ENCODE measurements at regions not wholly inside any gene's neighbourhood (a gene's known extent, or its start where the extent isn't known, plus 50 kb on each side); places are given as distances from the start of the nearest gene placed in this dataset.

DNA sequence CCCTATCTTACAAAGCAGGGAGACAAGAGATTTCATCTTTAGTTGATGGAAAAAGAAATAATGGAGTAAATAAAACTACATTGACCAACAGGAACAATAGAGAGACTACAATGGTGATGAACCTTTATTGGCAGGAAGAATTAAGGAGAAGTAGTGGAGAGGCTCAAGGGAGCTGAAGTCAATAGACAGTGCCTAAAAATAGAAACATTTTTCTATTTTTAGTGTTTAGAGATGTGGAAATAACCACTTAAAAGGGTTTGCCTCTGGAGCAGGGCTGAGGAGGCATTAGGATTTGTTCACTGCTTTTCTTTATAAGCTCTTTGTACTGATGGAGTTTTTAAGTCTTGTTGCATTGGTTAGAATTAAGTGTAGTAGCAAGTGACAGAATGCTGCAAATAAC lies 98.4 kb upstream of the ERCC6L2 start:
- intact Hi-C loops (cut with DNase I) = no loop called here
- H3K4me1 ChIP-seq = no peaks in the 10 kb centered on the region
- ATAC-seq (no peak), DNase-seq (no peak)
- TF ChIP-seq, protein P1, sequence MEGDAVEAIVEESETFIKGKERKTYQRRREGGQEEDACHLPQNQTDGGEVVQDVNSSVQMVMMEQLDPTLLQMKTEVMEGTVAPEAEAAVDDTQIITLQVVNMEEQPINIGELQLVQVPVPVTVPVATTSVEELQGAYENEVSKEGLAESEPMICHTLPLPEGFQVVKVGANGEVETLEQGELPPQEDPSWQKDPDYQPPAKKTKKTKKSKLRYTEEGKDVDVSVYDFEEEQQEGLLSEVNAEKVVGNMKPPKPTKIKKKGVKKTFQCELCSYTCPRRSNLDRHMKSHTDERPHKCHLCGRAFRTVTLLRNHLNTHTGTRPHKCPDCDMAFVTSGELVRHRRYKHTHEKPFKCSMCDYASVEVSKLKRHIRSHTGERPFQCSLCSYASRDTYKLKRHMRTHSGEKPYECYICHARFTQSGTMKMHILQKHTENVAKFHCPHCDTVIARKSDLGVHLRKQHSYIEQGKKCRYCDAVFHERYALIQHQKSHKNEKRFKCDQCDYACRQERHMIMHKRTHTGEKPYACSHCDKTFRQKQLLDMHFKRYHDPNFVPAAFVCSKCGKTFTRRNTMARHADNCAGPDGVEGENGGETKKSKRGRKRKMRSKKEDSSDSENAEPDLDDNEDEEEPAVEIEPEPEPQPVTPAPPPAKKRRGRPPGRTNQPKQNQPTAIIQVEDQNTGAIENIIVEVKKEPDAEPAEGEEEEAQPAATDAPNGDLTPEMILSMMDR (IDR thresholded peaks at IDR 0.05) = no peak
- no peak for TF ChIP-seq POLR2A (IDR thresholded peaks at IDR 0.05)
- H3K36me3 ChIP-seq = no peaks in the 10 kb centered on the region
- no peaks in the 10 kb centered on the region for H3K27me3 ChIP-seq
- no peak overlapping the region for H3K27ac ChIP-seq
- no peaks in the 10 kb centered on the region for H3K9me3 ChIP-seq
- H3K4me3 ChIP-seq = no peak overlapping the region

DNA sequence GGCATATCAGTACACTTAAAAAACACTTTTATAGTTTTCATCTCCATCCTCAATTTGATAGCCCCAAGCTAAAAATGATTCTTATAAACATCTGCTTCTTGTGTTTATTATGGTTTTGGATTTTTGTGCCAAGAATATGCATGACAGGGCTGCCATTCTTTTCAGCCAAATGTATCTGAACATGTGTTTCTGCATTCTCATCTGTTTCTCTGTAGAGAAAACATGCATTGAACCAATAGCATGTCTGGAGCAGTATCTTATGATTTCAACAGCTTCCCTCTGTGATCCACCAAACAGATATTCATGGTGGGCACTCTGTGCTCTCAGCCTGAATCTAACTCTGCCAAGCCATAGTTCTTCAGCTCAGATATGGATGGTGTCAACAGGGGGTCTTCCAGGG lies 99.3 kb upstream of the ERCC6L2 start:
- Histone ChIP-seq H3K36me3 (no peaks in the 10 kb centered on the region), H3K27me3 (no peaks in the 10 kb centered on the region), H3K27ac (no peak overlapping the region), H3K9me3 (no peaks in the 10 kb centered on the region), H3K4me1 (peaks cover 0 to 8% (median 0%) of the 10 kb centered on the region in 4 donors), H3K4me3 (no peak overlapping the region)
- ATAC-seq (no peak), DNase-seq (no peak)
- intact Hi-C loops (cut with DNase I) = no loop called here
- TF ChIP-seq, protein P1 (IDR thresholded peaks at IDR 0.05) = no peak
- TF ChIP-seq POLR2A (IDR thresholded peaks at IDR 0.05) = no peak

DNA sequence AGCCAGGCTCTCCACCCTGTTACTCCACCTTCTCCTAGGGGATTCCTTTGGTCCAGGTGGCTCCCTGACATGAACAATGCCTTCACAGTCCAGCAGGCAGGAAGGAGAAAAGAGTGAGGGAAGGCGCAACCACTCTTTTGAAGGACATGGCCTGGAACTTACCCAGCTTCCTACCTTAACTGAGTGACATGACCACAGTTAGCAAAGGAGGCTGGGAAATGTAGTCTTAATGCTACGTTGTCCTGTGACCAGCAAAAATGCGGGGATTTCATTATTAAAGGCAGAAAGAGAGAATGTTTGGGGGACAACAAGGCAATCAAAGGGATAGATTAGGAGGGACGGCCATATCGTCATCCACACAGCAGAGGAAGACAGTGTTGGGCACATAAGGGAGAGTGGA lies 100.3 kb upstream of the ERCC6L2 start:
- Histone ChIP-seq H3K4me3 (no peak overlapping the region), H3K36me3 (no peaks in the 10 kb centered on the region), H3K4me1 (peaks cover 0 to 10% (median 0%) of the 10 kb centered on the region in 4 donors), H3K27me3 (no peaks in the 10 kb centered on the region), H3K27ac (no peak overlapping the region), H3K9me3 (no peaks in the 10 kb centered on the region)
- intact Hi-C loops (cut with DNase I) = no loop called here
- TF ChIP-seq, protein P1 (IDR thresholded peaks at IDR 0.05) = no peak
- no peak for TF ChIP-seq POLR2A (IDR thresholded peaks at IDR 0.05)
- DNase-seq (no peak), ATAC-seq (no peak)
- WGBS (ENCODE audit: insufficient coverage, low coverage, low lambda C conversion rate, missing lambda C conversion rate) = 80% methylated on average over 5 of the region's 5 CpGs

DNA sequence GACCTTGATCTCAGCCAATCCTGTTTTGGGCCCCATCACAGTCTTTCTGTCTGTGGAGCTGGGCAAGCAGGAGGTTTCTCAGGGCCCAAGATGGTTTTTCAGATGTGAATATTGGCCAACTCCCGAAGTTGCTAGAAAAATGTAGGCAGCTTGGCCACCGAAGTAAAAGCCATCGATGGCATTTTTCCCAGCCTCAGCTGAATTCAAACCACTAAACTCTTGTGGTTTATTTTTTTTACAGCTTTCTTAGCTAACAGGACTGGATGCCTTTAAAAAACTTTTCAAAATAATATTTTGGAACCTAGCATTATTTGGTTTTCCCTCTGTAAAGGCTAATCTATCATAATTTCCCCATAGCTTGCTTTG lies 102.5 kb upstream of the ERCC6L2 start:
- intact Hi-C loops (cut with DNase I) = no loop called here

More for the DNA sequence above, 102.5 kb upstream of the ERCC6L2 start:
- H3K27me3 ChIP-seq = no peaks in the 10 kb centered on the region
- no peak for TF ChIP-seq POLR2A (IDR thresholded peaks at IDR 0.05)
- TF ChIP-seq, protein P1 (IDR thresholded peaks at IDR 0.05) = no peak
- H3K27ac ChIP-seq = no peak overlapping the region
- no peaks in the 10 kb centered on the region for H3K36me3 ChIP-seq
- H3K4me1 ChIP-seq = peaks cover 0 to 10% (median 0%) of the 10 kb centered on the region in 4 donors
- no peak overlapping the region for H3K4me3 ChIP-seq
- ATAC-seq (no peak), DNase-seq (no peak)
- H3K9me3 ChIP-seq = no peaks in the 10 kb centered on the region
- 76% methylated on average over 3 of the region's 3 CpGs for WGBS (ENCODE audit: insufficient coverage, low coverage, low lambda C conversion rate, missing lambda C conversion rate)

All from right lobe of liver (tissue), 6 donors.